ENCODE measurements at regions not wholly inside any gene's neighbourhood (a gene's known extent, or its start where the extent isn't known, plus 50 kb on each side); places are given as distances from the start of the nearest gene placed in this dataset.

GRCh38 chr11:70853770-70854108 is 398.6 kb downstream of the SHANK2 start:
- H3K9me1 ChIP-seq (ENCODE audit: control insufficient read depth, insufficient read depth, low read length): no peaks in the 10 kb centered on the region
- TF ChIP-seq ZBTB11 (CRISPR knock-in tag; IDR thresholded peaks at IDR 0.05) (no peak), ZKSCAN8 (CRISPR knock-in tag; IDR thresholded peaks at IDR 0.05) (no peak), FOSL1 (tag; conservative IDR thresholded peaks at IDR 0.05) (no peak), HNRNPH1 (optimal IDR thresholded peaks at IDR 0.05; ENCODE audit: low read depth, low read length) (no peak), SMC3 (conservative IDR thresholded peaks at IDR 0.05; ENCODE audit: insufficient read depth, low read depth, low read length) (no peak), MLX (CRISPR knock-in tag; conservative IDR thresholded peaks at IDR 0.05) (no peak), CGGBP1 (CRISPR knock-in tag; IDR thresholded peaks at IDR 0.05) (no peak), ZNF282 (CRISPR knock-in tag; IDR thresholded peaks at IDR 0.05) (no peak), POU5F1 (IDR thresholded peaks at IDR 0.05; ENCODE audit: borderline replicate concordance, low read depth, low read length, partially characterized antibody) (no peak), GATAD2B (IDR thresholded peaks at IDR 0.05; ENCODE audit: borderline replicate concordance) (no peak), PTTG1 (tag; IDR thresholded peaks at IDR 0.05; ENCODE audit: low read depth) (no peak), CBX1 (IDR thresholded peaks at IDR 0.05; ENCODE audit: low read depth) (no peak), ZNF785 (CRISPR knock-in tag; IDR thresholded peaks at IDR 0.05) (no peak)
- H3K27me3 ChIP-seq (ENCODE audit: control insufficient read depth in 2 of 2, insufficient read depth in 2 of 2, low read length in 2 of 2): peaks cover 0 to 17% of the 10 kb centered on the region in 2 experiments; a peak in 2 of 5 replicates
- no peak overlapping the region for H3K4me3 ChIP-seq
- H4K20me1 ChIP-seq (replicated peaks; ENCODE audit: control insufficient read depth, insufficient read depth, low read length): no peaks in the 10 kb centered on the region; the same call in 1 of the 2 replicates
- H2AFZ ChIP-seq (ENCODE audit: low read depth, low read length): no peak overlapping the region
- H3K27ac ChIP-seq (ENCODE audit: extremely low read depth, low read depth, low read length): no peak overlapping the region
- no peak for DNase-seq (ENCODE audit: extremely low read depth in 1 of 4, low spot score in 3 of 4)
- WGBS (ENCODE audit: insufficient coverage, low coverage, missing lambda C conversion rate): 0% methylated on average over 1 of the region's 2 CpGs
- no peak for ATAC-seq
- ChIA-PET POLR2A (no interaction called here), CTCF (ENCODE audit: low intra/inter-chr PET ratio) (no interaction called here)
- no peak overlapping the region for H3K9ac ChIP-seq (ENCODE audit: insufficient read depth in 1 of 2, low read depth in 2 of 2, low read length in 2 of 2)
- H3K79me2 ChIP-seq (ENCODE audit: control insufficient read depth, insufficient read depth, low read length): no peaks in the 10 kb centered on the region
- in situ Hi-C loops (cut with MboI): no loop called here
- no TSS peak for BruUV-seq (replicated peaks)
- no peaks in the 10 kb centered on the region for H3K9me3 ChIP-seq (replicated peaks; ENCODE audit: control insufficient read depth, insufficient read depth, low read depth, low read length)
- no peaks in the 10 kb centered on the region for H3K4me1 ChIP-seq (replicated peaks in 1 of 2; ENCODE audit: control insufficient read depth in 2 of 2, insufficient read depth in 2 of 2, low read length in 2 of 2)
- H3K36me3 ChIP-seq (ENCODE audit: control insufficient read depth, insufficient read depth, low read length): no peaks in the 10 kb centered on the region
- intact Hi-C loops (cut with micrococcal nuclease): no loop called here
- H3K4me2 ChIP-seq (ENCODE audit: insufficient read depth, low read length): no peak overlapping the region
- no peak for FAIRE-seq

Data from K562 (cell line).